HEK293T (cell line): ENCODE measurements at regions not wholly inside any gene's neighbourhood (a gene's known extent, or its start where the extent isn't known, plus 50 kb on each side); places are given as distances from the start of the nearest gene placed in this dataset.

ENCODE experiments used
- CTCF ChIA-PET: fragments of 350-600 bp; formaldehyde crosslinking; extraction: SDS; loops from one replicate; lab custom pipeline; 2021; ENCODE audit warnings: antibody characterized with exemption, inconsistent platforms; lab: Yijun Ruan, JAX
- POLR2A ChIA-PET: fragments of 350-600 bp; formaldehyde crosslinking; extraction: SDS; loops from one replicate; lab custom pipeline; 2020; ENCODE audit warnings: antibody characterized with exemption, inconsistent platforms; lab: Yijun Ruan, JAX
- DNase-seq: peaks from one replicate; pipeline ENCODE4 v3.0.0; 2012; ENCODE audit warnings: mixed read lengths; ENCODE audit errors: extremely low spot score
- ARNT ChIP-seq: fragments of 450-650 bp; IDR thresholded peaks from 2 replicates; pipeline ENCODE4 v1.6.1; 2017; ENCODE audit warnings: mild to moderate bottlenecking
- BHLHE40 ChIP-seq: fragments of 450-650 bp; IDR thresholded peaks from 2 replicates; pipeline ENCODE4 v1.6.1; 2016; ENCODE audit warnings: mild to moderate bottlenecking, moderate library complexity, borderline replicate concordance
- CTBP1 ChIP-seq: fragments of 450-650 bp; IDR thresholded peaks from 2 replicates; pipeline ENCODE4 v1.6.1; 2016; ENCODE audit warnings: borderline replicate concordance
- ELF4 ChIP-seq: fragments of 450-650 bp; IDR thresholded peaks from 2 replicates; pipeline ENCODE4 v1.6.1; 2017; ENCODE audit warnings: antibody characterized with exemption
- FOXA1 ChIP-seq: fragments of 450-650 bp; IDR thresholded peaks from 2 replicates; pipeline ENCODE4 v1.6.1; 2016; ENCODE audit warnings: mild to moderate bottlenecking
- FOXK2 ChIP-seq: fragments of 450-650 bp; IDR thresholded peaks from 2 replicates; pipeline ENCODE4 v1.6.1; 2016; ENCODE audit warnings: mild to moderate bottlenecking
- FOXM1 ChIP-seq: fragments of 450-650 bp; IDR thresholded peaks from 2 replicates; pipeline ENCODE4 v1.6.1; 2017; ENCODE audit warnings: mild to moderate bottlenecking, borderline replicate concordance
- HDGF ChIP-seq: fragments of 450-650 bp; IDR thresholded peaks from 2 replicates; pipeline ENCODE4 v1.6.1; 2017; ENCODE audit warnings: antibody characterized with exemption, borderline replicate concordance
- L3MBTL2 ChIP-seq: fragments of 450-650 bp; conservative IDR thresholded peaks from 2 replicates; pipeline ENCODE4 v1.6.1; 2016; ENCODE audit warnings: mild to moderate bottlenecking
- LEF1 ChIP-seq: fragments of 450-650 bp; IDR thresholded peaks from 2 replicates; pipeline ENCODE4 v1.6.1; 2017; ENCODE audit warnings: mild to moderate bottlenecking, borderline replicate concordance
- NFRKB ChIP-seq: fragments of 450-650 bp; IDR thresholded peaks from 2 replicates; pipeline ENCODE4 v1.6.1; 2016; ENCODE audit warnings: mild to moderate bottlenecking, moderate library complexity
- SP1 ChIP-seq: fragments of 450-650 bp; IDR thresholded peaks from 2 replicates; pipeline ENCODE4 v1.6.1; 2017
- SUZ12 ChIP-seq: fragments of 450-650 bp; IDR thresholded peaks from 2 replicates; pipeline ENCODE4 v1.6.1; 2016; ENCODE audit warnings: mild to moderate bottlenecking
- TARDBP ChIP-seq: fragments of 450-650 bp; IDR thresholded peaks from 2 replicates; pipeline ENCODE4 v1.6.1; 2016
- ZNF384 ChIP-seq: fragments of 450-650 bp; IDR thresholded peaks from 2 replicates; pipeline ENCODE4 v1.6.1; 2016
- TF ChIP-seq, protein P1 (sequence below): fragments of 450-650 bp; IDR thresholded peaks from 2 replicates; pipeline ENCODE4 v1.6.1; 2016

GRCh38 chr11:95711162-95711944 is 78.2 kb downstream of the FAM76B start:
- POLR2A ChIA-PET = no interaction called here
- TF ChIP-seq SP1 = no peak
- no peak for TF ChIP-seq CTBP1
- TF ChIP-seq, protein P1, sequence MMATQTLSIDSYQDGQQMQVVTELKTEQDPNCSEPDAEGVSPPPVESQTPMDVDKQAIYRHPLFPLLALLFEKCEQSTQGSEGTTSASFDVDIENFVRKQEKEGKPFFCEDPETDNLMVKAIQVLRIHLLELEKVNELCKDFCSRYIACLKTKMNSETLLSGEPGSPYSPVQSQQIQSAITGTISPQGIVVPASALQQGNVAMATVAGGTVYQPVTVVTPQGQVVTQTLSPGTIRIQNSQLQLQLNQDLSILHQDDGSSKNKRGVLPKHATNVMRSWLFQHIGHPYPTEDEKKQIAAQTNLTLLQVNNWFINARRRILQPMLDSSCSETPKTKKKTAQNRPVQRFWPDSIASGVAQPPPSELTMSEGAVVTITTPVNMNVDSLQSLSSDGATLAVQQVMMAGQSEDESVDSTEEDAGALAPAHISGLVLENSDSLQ = no peak
- no peak for TF ChIP-seq NFRKB
- no peak for TF ChIP-seq ELF4
- no peak for TF ChIP-seq HDGF
- TF ChIP-seq FOXM1 = no peak
- TF ChIP-seq ARNT = no peak
- no peak for TF ChIP-seq ZNF384
- TF ChIP-seq FOXA1 = no peak
- TF ChIP-seq TARDBP = no peak
- no peak for TF ChIP-seq L3MBTL2
- TF ChIP-seq FOXK2 = no peak
- TF ChIP-seq BHLHE40 = no peak
- TF ChIP-seq LEF1 = no peak
- TF ChIP-seq SUZ12 = no peak
- CTCF ChIA-PET = no interaction called here
- DNase-seq = no peak

GRCh38 chr11:95708681-95709080 is 80.9 kb downstream of the FAM76B start:
- no peak for DNase-seq
- CTCF ChIA-PET = no interaction called here
- POLR2A ChIA-PET = no interaction called here
- TF ChIP-seq L3MBTL2 (no peak), HDGF (no peak), ARNT (no peak), CTBP1 (no peak), FOXM1 (no peak), FOXA1 (no peak), LEF1 (no peak), NFRKB (no peak), SP1 (no peak), ELF4 (no peak), TARDBP (no peak), BHLHE40 (no peak), ZNF384 (no peak), SUZ12 (no peak), FOXK2 (no peak)
- TF ChIP-seq, protein P1 = no peak

GRCh38 chr11:95706974-95707387 is 82.6 kb downstream of the FAM76B start:
- TF ChIP-seq ZNF384 (no peak), ARNT (no peak), SP1 (no peak), ELF4 (no peak), L3MBTL2 (no peak), FOXM1 (no peak), NFRKB (no peak), HDGF (no peak), LEF1 (no peak)
- ChIA-PET POLR2A (no interaction called here), CTCF (interaction anchor here (0.6 to 2.2 kb wide), 3 partner anchors 70 to 555 kb away, joined by 3 to 10 read pairs (median 3); no protein-coding TSS in a partner anchor)
- DNase-seq = no peak

GRCh38 chr11:95705485-95706124 is 84.0 kb downstream of the FAM76B start:
- peak; percentile 82 for DNase-seq
- no peak for TF ChIP-seq ELF4
- TF ChIP-seq ZNF384 = no peak
- TF ChIP-seq FOXK2 = no peak
- TF ChIP-seq SP1 = no peak
- TF ChIP-seq CTBP1 = no peak
- no peak for TF ChIP-seq ARNT
- TF ChIP-seq HDGF = no peak
- no peak for TF ChIP-seq BHLHE40
- TF ChIP-seq FOXA1 = no peak
- TF ChIP-seq LEF1 = no peak
- TF ChIP-seq NFRKB = no peak
- TF ChIP-seq, protein P1 = no peak
- no peak for TF ChIP-seq SUZ12
- no peak for TF ChIP-seq L3MBTL2
- no peak for TF ChIP-seq FOXM1
- TF ChIP-seq TARDBP = no peak
- CTCF ChIA-PET = interaction anchor here (0.5 to 2.5 kb wide), 25 partner anchors 10 to 554 kb away, joined by 3 to 29 read pairs (median 4); partner anchors contain the start of gene SESN3
- POLR2A ChIA-PET = interaction anchor here (0.8 kb wide), 1 partner anchor 474 kb away, joined by 6 read pairs; the partner anchor contains the start of gene SESN3

GRCh38 chr11:95704865-95705264 is 84.7 kb downstream of the FAM76B start:
- POLR2A ChIA-PET = interaction anchor here (0.8 kb wide), 1 partner anchor 473 kb away, joined by 6 read pairs; the partner anchor contains the start of gene SESN3
- DNase-seq = no peak
- CTCF ChIA-PET = interaction anchor here (0.5 to 2.5 kb wide), 25 partner anchors 11 to 553 kb away, joined by 3 to 29 read pairs (median 4); partner anchors contain the start of gene SESN3
- TF ChIP-seq SUZ12 = no peak
- no peak for TF ChIP-seq BHLHE40
- TF ChIP-seq FOXK2 = no peak
- no peak for TF ChIP-seq TARDBP
- no peak for TF ChIP-seq ZNF384
- TF ChIP-seq CTBP1 = no peak
- no peak for TF ChIP-seq FOXM1
- no peak for TF ChIP-seq FOXA1
- TF ChIP-seq NFRKB = no peak
- TF ChIP-seq LEF1 = no peak
- TF ChIP-seq SP1 = no peak
- TF ChIP-seq ELF4 = no peak
- TF ChIP-seq, protein P1 = no peak
- no peak for TF ChIP-seq ARNT
- TF ChIP-seq L3MBTL2 = no peak
- no peak for TF ChIP-seq HDGF
